IMR-90 (cell line): ENCODE measurements at regions not wholly inside any gene's neighbourhood (a gene's known extent, or its start where the extent isn't known, plus 50 kb on each side); places are given as distances from the start of the nearest gene placed in this dataset.

ENCODE experiments used
- ATAC-seq: fragments of 200-7000 bp; cut with Tn5 transposase; 2 replicates; pipeline ENCODE4 v1.9.1; 2020; ENCODE audit warnings: low read depth, mild to moderate bottlenecking, moderate library complexity
- BruUV-seq: library from RNA; stranded (reverse); fragments of 400-500 nt; replicated peaks from 2 replicates; lab custom pipeline; 2021; lab: Mats Ljungman, UMichigan
- CTCF ChIA-PET: fragments of 300-600 bp; formaldehyde crosslinking; extraction: SDS; loops from one replicate; lab custom pipeline; 2021; ENCODE audit warnings: antibody characterized with exemption; lab: Yijun Ruan, JAX
- POLR2A ChIA-PET: fragments of 300-600 bp; sonication (Branson Sonifier 250); formaldehyde crosslinking; loops from one replicate; lab custom pipeline; 2022; ENCODE audit warnings: antibody characterized with exemption; ENCODE audit not compliant: unreplicated experiment; lab: Charles Lee
- DNase-seq: peaks from one replicate; pipeline ENCODE4 v3.0.0; 2013
- H2AFZ ChIP-seq: replicated peaks from 2 replicates; pipeline ENCODE3; 2013; ENCODE audit warnings: low read length, mild to moderate bottlenecking; ENCODE audit not compliant: poor library complexity
- H2AK5ac ChIP-seq: 2 replicates; pipeline ENCODE4 v1.6.1; 2013; ENCODE audit warnings: low read depth, low read length, inconsistent platforms
- H2AK9ac ChIP-seq: replicated peaks from 2 replicates; pipeline ENCODE3; 2013; ENCODE audit warnings: mild to moderate bottlenecking, low read depth, low read length, moderate library complexity; ENCODE audit not compliant: poor library complexity
- H2BK120ac ChIP-seq: 2 replicates; pipeline ENCODE4 v1.6.1; 2013; ENCODE audit warnings: low read depth, low read length, inconsistent platforms
- H2BK15ac ChIP-seq: 3 replicates; pipeline ENCODE4 v1.6.1; 2013; ENCODE audit warnings: low read depth, low read length, inconsistent platforms
- H2BK20ac ChIP-seq: 2 replicates; pipeline ENCODE4 v1.6.1; 2013; ENCODE audit warnings: low read depth, mild to moderate bottlenecking, inconsistent platforms, low read length, moderate library complexity
- H2BK5ac ChIP-seq: 2 replicates; pipeline ENCODE4 v1.6.1; 2013; ENCODE audit warnings: mild to moderate bottlenecking, low read depth, low read length, inconsistent platforms; ENCODE audit not compliant: poor library complexity, severe bottlenecking
- H3K14ac ChIP-seq: replicated peaks from 2 replicates; pipeline ENCODE4 v1.6.1; 2013; ENCODE audit warnings: low read depth, low read length, inconsistent platforms
- H3K18ac ChIP-seq: 2 replicates; pipeline ENCODE4 v1.6.1; 2013; ENCODE audit warnings: low read depth, low read length, control low read depth
- H3K23ac ChIP-seq: 2 replicates; pipeline ENCODE4 v1.6.1; 2013; ENCODE audit warnings: low read depth, low read length, inconsistent platforms
- H3K27ac ChIP-seq: 2 replicates; pipeline ENCODE4 v1.5.1; 2013; ENCODE audit warnings: mild to moderate bottlenecking, control low read depth, low read length; ENCODE audit not compliant: insufficient read depth
- H3K27me3 ChIP-seq: 2 replicates; pipeline ENCODE4 v1.6.1; 2013; ENCODE audit warnings: low read length; ENCODE audit not compliant: control insufficient read depth, insufficient read depth
- H3K36me3 ChIP-seq: 2 replicates; pipeline ENCODE4 v1.6.1; 2013; ENCODE audit warnings: low read length, mixed read lengths; ENCODE audit not compliant: control insufficient read depth, insufficient read depth
- H3K4ac ChIP-seq: 2 replicates; pipeline ENCODE4 v1.6.1; 2013; ENCODE audit warnings: low read depth, low read length, inconsistent platforms
- H3K4me1 ChIP-seq: 2 replicates; pipeline ENCODE4 v1.6.1; 2013; ENCODE audit warnings: low read length, mixed read lengths; ENCODE audit not compliant: control insufficient read depth, insufficient read depth
- H3K4me2 ChIP-seq: 2 replicates; pipeline ENCODE4 v1.6.1; 2013; ENCODE audit warnings: low read depth, mild to moderate bottlenecking, control low read depth, low read length, moderate library complexity
- H3K4me3 ChIP-seq: 2 replicates; pipeline ENCODE4 v1.5.1; 2013; ENCODE audit warnings: low read depth, mild to moderate bottlenecking, control low read depth, low read length, moderate library complexity; ENCODE audit not compliant: insufficient read depth
- H3K56ac ChIP-seq: 2 replicates; pipeline ENCODE4 v1.6.1; 2013; ENCODE audit warnings: low read length, inconsistent platforms; ENCODE audit not compliant: insufficient read depth; ENCODE audit errors: extremely low read depth
- H3K79me1 ChIP-seq, 2 experiments: 2 replicates each; pipeline ENCODE4 v1.6.1; 2013; ENCODE audit warnings: low read length in 2 of 2, inconsistent platforms in 1 of 2, low read depth in 1 of 2
- H3K9ac ChIP-seq: 2 replicates; pipeline ENCODE4 v1.6.1; 2013; ENCODE audit warnings: low read depth, low read length, control low read depth
- H3K9me1 ChIP-seq: 2 replicates; pipeline ENCODE4 v1.6.1; 2013; ENCODE audit warnings: low read length, inconsistent platforms; ENCODE audit not compliant: insufficient read depth
- H3K9me3 ChIP-seq: 2 replicates; pipeline ENCODE4 v1.6.1; 2013; ENCODE audit warnings: low read length; ENCODE audit not compliant: control insufficient read depth, insufficient read depth
- H4K20me1 ChIP-seq: 2 replicates; pipeline ENCODE4 v1.6.1; 2013; ENCODE audit warnings: low read length, inconsistent platforms; ENCODE audit not compliant: insufficient read depth
- H4K5ac ChIP-seq: 2 replicates; pipeline ENCODE4 v1.6.1; 2013; ENCODE audit warnings: mild to moderate bottlenecking, low read depth, low read length, control low read depth
- H4K8ac ChIP-seq, 2 experiments: 2 replicates each; pipeline ENCODE4 v1.6.1; 2013; ENCODE audit warnings: low read depth in 2 of 2, low read length in 2 of 2, control low read depth in 1 of 2, inconsistent platforms in 1 of 2
- H4K91ac ChIP-seq: 2 replicates; pipeline ENCODE4 v1.6.1; 2013; ENCODE audit warnings: low read depth, low read length, inconsistent platforms; ENCODE audit not compliant: insufficient read depth
- RAD21 ChIP-seq: IDR thresholded peaks from 2 replicates; pipeline ENCODE4 v1.6.1; 2012; ENCODE audit warnings: low read length, improper control_type of control experiment
- RCOR1 ChIP-seq: IDR thresholded peaks from 2 replicates; pipeline ENCODE4 v1.6.1; 2012; ENCODE audit warnings: mild to moderate bottlenecking, low read length, improper control_type of control experiment; ENCODE audit not compliant: insufficient replicate concordance
- WGBS, 2 experiments: methylation state at CpG; one replicate each; pipeline versions ENCODE4 v1.1.5 to v1.1.7; 2013; ENCODE audit warnings: missing lambda C conversion rate in 2 of 2; ENCODE audit not compliant: insufficient read length in 1 of 2; ENCODE audit errors: extremely low coverage in 2 of 2; 5-methylcytosine and 5-hydroxymethylcytosine counted together
- dilution Hi-C: fragments of 300-500 bp; cut with HindIII; formaldehyde crosslinking; loops from one replicate; pipeline ENCODE4 v1.14.3; 2018; ENCODE audit warnings: low sequenced_read_pairs; ENCODE audit not compliant: unreplicated experiment
- in situ Hi-C: fragments of 300-500 bp; cut with MboI; formaldehyde crosslinking; loops from 3 replicates; pipeline ENCODE4 v1.14.3; 2019; ENCODE audit warnings: low sequenced_read_pairs, inconsistent platforms, mixed read lengths
- intact Hi-C: fragments of 100-400 bp; cut with micrococcal nuclease; formaldehyde crosslinking; loops from 2 replicates; pipeline ENCODE4 v1.10.0; 2022
- TF ChIP-seq, protein P1 (sequence below): conservative IDR thresholded peaks from 2 replicates; pipeline ENCODE4 v1.5.1; 2012; ENCODE audit warnings: mild to moderate bottlenecking, low read depth, low read length, improper control_type of control experiment

DNA sequence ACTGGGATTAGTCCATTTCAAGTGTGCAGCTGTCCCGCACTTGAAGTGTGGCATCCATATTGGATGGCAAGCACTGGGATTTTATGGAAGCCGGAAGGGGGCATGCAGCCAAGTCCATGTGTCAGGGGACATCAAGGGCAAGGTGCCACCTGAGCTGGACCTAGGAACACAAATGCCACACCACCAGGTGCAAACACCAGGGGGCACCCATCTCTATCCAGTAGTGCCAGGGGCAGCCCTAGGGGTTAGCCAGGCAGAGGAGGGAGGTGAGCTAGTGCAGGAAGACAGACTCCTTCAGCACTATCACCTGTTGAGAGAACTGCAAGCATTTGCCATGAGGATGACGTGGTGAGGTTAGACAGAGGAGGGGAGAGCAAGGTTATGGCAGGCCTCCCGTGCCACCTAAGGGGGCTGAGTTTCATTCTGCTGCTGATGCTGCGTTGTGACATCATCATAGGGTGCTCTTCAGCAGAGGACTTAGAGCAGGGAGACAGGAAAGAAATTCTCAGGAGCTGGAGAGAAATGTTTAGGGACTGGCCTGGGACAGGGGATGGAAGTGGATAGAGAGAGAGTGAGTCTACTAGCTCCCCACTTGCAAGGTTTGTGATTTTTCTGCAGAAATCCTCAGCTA is 192.6 kb upstream of the SLC24A3 start:
- no peak for TF ChIP-seq RAD21
- TF ChIP-seq RCOR1: no peak
- TF ChIP-seq, protein P1, sequence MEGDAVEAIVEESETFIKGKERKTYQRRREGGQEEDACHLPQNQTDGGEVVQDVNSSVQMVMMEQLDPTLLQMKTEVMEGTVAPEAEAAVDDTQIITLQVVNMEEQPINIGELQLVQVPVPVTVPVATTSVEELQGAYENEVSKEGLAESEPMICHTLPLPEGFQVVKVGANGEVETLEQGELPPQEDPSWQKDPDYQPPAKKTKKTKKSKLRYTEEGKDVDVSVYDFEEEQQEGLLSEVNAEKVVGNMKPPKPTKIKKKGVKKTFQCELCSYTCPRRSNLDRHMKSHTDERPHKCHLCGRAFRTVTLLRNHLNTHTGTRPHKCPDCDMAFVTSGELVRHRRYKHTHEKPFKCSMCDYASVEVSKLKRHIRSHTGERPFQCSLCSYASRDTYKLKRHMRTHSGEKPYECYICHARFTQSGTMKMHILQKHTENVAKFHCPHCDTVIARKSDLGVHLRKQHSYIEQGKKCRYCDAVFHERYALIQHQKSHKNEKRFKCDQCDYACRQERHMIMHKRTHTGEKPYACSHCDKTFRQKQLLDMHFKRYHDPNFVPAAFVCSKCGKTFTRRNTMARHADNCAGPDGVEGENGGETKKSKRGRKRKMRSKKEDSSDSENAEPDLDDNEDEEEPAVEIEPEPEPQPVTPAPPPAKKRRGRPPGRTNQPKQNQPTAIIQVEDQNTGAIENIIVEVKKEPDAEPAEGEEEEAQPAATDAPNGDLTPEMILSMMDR: no peak
- Histone ChIP-seq H3K4me2 (no peak overlapping the region), H3K23ac (no peak overlapping the region), H2AK5ac (no peak overlapping the region), H4K20me1 (no peaks in the 10 kb centered on the region), H3K9me1 (no peaks in the 10 kb centered on the region), H3K9me3 (peaks cover 48% of the 10 kb centered on the region), H3K36me3 (no peaks in the 10 kb centered on the region), H2BK20ac (no peak overlapping the region), H3K4ac (no peak overlapping the region), H2BK120ac (no peak overlapping the region), H2BK5ac (no peak overlapping the region), H2BK15ac (no peak overlapping the region), H4K8ac (no peak overlapping the region), H2AFZ (no peak overlapping the region), H3K79me1 (no peaks in the 10 kb centered on the region), H3K56ac (no peak overlapping the region), H3K4me3 (no peak overlapping the region), H3K14ac (no peak overlapping the region), H4K91ac (no peak overlapping the region), H3K27me3 (no peaks in the 10 kb centered on the region), H3K27ac (no peak overlapping the region), H3K9ac (no peak overlapping the region), H4K5ac (no peak overlapping the region), H3K4me1 (no peaks in the 10 kb centered on the region), H3K18ac (no peak overlapping the region), H2AK9ac (no peak overlapping the region)
- ChIA-PET POLR2A (no interaction called here), CTCF (no interaction called here)
- 0% methylated on average over 1 of the region's 5 CpGs; no CpG with 5 or more reads in 1 of the 2 experiments for WGBS, 2 experiments
- BruUV-seq: no TSS peak
- in situ Hi-C loops (no loop called here), intact Hi-C loops (no loop called here), dilution Hi-C loops (no loop called here)
- ATAC-seq (no peak), DNase-seq (no peak)
